ENCODE measurements at regions not wholly inside any gene's neighbourhood (a gene's known extent, or its start where the extent isn't known, plus 50 kb on each side); places are given as distances from the start of the nearest gene placed in this dataset.
"Not testable (repeated sequence)": the region's sequence is repeated elsewhere in the genome, so short reads cannot be mapped to it uniquely, and the experiment has no call there.

DNA sequence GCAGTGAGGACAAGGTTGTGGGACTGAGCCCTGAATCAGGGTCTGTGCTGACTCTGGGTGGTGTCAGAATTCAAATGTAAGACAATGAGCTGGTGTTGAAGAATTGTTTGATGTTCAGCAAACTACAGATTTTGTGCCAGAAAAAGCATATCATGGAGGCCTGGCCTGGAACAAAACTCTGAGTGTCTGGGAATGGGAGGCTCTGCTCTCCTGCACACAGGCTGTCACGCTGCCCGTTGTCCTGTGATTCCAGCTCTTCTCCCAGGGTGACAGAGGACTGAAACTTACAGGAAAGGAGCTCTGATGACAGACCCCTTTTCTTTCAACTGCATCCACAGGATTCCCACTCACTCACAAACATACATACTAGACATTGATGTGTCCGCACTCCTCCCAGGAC, 120.1 kb downstream of the ZNF486 start:
- no peak for ATAC-seq

DNA sequence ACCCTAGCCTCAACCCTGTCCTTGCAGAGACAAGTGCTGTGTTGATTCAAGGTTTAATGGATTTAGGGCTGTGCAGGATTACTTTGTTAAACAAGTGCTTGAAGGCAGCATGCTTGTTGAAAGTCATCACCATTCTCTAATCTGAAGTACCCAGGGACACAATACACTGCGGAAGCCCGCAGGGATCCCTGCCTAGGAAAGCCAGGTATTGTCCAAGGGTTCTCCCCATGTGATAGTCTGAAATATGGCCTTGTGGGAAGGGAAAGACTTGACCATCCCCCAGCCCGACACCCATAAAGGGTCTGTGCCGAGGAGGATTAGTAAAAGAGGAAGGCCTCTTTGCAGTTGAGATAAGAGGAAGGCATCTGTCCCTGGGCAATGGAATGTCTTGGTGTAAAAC, 118.9 kb downstream of the ZNF486 start:
- not testable (repeated sequence) for ATAC-seq

DNA sequence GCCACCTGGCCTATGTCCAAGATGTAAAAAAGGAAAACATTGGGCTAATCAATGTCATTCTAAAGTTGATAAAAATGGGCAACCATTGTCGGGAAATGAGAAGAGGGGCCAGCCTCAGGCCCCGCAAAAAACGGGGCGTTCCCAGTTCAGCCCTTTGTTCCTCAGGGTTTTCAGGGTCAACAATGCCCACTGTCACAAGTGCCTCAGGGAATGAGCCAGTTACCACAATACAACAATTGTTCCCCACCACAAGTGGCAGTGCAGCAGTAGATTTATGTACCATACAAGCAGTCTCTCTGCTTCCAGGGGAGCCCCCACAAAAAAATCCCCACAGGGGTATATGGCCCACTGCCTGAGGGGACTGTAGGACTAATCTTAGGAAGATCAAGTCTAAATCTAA, 112.5 kb downstream of the ZNF486 start:
- ATAC-seq, result no peak

DNA sequence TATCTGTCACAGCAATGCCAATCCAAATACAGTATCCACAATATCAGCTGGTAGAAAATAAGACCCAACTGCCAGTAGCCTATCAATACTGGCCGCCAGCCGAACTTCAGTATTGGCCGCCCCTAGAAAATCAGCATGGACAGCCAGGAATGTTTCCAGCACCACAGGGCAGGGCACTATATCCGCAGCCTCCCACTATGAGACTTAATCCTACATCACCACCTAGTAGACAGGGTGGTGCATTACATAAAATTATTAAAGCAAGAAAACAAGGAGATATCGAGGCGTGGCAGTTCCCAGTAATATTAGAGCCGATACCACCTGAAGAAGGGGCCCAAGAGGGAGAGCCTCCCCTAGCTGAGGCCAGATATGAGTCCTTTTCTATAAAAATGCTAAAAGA, 111.3 kb downstream of the ZNF486 start:
- ATAC-seq, result no peak

DNA sequence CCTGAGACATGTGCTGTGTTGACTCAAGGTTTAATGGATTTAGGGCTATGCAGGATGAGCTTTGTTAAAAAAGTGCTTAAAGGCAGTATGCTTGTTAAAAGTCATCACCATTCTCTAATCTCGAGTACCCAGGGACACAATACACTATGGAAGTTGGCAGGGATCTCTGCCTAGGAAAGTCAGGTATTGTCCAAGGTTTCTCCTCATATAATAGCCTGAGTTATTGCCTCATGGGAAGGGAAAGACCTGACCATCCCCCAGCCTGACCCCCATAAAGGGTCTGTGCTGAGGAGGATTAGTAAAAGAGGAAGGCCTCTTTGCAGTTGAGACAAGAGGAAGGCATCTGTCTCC, 109.7 kb downstream of the ZNF486 start:
- not testable (repeated sequence) for ATAC-seq

DNA sequence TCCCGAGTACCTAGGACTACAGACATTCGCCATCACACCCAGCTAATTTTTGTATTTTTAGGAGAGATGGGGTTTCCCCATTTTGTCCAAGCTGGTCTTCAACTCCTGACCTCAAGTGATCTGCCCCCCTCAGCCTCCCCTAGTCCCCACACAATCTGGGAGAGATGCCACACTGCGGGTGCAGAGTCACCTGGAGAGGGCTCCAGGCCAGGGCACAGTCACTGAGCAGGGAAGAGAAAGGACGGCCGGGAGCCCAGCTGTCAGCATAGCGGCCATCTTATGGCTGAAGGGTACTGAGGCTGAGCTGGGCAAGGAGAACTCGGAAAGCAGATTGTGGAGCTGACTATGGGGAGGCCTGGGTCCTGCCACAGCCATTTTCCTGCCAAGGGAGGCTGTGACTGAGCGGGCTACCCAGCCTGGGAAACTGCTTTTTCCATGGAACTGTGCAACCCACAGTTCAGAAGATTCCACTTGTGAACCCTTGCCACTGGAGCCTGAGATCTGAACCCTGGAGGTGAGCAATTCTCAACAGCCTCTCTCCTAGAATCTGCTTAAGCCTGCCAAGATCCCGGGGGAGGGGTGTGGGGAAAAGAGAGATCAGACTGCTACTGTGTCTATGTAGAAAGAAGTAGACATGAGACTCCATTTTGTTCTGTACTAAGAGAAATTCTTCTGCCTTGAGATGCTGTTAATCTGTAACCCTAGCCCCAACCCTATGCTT, 109.2 kb downstream of the ZNF486 start:
- no peak for ATAC-seq

DNA sequence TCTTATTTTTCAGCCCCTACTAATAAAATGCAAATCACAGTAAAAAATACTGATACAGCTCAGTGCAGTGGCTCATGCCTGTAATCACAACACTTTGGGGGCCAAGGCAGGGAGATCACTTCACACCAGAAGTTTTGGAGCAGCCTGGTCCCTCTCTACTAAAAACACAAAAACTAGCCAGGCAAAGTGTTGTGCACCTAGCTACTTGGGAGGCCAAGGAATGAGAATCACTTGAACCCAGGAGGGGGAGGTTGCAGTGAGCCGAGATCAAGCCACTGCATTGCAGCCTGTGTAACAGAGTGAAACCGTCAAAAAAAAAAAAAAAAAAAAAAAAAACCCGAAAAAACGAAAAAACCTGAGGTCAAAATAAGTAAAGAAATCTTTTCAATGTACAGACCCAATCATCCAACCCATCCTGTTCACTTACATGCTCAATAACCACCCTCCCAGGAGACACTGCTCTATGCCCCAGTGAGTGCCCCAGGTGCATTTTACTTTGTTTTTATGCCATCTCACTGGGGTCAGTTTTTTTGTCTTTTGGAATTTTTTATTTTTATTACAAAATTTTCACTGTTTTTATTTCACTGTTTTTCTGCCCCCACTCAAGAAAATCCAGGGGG, 107.0 kb downstream of the ZNF486 start:
- ATAC-seq, result no peak

DNA sequence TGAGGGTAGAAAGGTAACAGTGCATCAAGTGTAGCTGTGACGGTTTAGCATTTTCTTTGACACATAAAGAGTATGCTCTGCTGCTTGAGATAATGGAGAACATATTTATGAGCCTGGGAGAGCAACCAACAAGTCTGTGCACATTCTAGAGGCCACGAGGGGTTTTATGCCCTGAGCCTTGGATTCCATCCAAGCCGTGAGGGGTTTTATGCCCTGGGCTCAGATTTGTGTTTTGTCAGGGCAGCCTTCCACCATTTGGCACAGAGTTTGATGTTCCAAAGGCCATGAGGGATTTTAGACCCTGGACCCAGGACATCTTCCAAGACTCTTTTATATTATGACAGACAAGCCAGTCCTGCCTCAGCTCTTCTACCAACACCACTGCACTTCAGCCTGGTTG, 106.4 kb downstream of the ZNF486 start:
- no peak for ATAC-seq

DNA sequence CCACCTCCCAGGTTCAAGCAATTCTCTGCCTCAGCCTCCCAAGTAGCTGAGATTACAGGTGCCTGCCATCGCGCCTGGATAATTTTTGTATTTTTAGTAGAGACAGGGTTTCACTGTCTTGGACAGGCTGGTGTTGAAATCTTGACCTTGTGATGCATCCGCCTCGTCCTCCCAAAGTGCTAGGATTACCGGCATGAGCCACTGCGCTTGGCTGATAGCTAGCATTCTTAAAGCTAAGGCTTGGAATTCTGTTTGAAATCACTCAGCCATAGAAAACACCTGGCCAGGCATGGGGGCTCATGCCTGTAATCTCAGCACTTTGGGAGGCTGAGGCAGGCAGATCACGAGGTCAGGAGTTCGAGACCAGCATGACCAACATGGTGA, 105.6 kb downstream of the ZNF486 start:
- ATAC-seq, result not testable (repeated sequence)

DNA sequence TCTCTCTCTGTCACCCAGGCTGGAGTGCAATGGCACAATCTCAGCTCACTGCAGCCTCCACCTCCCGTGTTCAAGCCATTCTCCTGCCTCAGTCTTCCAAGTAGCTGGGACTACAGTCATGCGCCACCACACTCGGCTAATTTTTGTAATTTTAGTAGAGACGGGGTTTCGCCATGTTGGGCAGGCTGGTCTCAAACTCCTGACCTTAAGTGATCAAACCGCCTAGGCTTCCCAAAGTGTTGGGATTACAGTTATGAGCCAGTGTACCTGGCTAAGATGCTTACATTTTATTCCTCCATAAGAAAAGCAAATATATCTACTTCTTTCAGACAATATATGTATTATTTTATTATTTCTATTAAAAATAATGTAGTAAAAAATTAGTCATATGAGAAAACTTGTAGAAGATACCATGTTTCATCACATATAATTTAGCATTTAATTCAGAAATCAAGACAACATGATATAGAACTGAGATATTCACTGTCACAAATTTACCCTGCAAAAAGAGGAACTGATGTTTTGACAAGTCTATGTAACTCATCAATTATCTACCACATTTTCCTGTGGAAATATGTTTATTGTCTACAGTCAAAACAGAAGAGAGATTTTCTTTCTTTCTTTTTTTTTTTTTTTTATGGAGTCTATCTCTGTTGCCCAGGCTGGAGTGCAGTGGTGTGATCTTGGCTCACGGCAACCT, 105.1 kb downstream of the ZNF486 start:
- not testable (repeated sequence) for ATAC-seq

DNA sequence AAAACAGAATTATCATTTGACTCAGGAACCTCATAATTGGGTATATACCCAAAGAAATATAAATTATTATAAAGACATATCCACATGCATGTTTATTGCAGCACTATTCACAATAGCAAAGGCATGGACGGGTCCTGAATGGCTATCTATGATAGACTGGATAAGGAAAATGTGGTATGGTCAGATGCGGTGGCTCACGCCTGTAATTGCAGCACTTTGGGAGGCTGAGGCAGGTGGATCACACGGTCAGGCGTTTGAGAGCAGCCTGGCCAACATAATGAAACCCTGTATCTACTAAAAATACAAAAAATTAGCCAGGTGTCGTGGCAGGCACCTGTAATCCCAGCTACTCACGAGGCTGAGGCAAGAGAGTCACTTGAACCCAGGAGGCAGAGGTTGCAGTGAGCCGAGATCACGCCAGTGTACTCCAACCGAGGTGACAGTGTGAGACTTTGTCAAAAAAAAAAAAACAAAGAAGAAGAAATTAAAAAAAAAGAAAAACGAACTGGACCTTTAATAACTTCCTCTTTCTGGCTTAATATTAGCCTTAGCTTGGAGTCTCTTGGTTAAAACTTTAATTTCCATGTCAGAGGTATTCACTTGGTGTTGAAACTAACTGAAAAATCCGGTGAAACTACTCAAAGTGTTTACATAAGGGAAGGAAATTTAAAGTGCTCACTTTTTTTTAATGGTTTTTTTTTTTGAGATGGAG, 104.4 kb downstream of the ZNF486 start:
- no peak for ATAC-seq

DNA sequence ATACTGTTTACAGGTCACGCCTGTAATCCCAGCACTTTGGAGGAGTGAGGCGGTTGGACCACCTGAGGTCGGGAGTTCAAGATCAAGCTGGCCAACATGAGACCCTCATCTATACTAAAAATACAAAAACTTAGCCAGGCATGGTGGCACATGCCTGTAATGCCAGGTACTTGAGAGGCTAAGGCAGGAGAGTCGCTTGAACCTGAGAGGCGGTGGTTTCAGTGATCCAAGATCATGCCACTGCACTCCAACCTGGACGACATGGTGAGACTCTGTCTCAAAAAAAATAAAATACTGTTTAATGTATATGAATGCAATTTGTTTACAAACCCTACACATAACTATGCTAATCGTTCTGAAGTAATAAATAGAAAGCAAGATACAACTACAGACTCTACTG, 102.4 kb downstream of the ZNF486 start:
- ATAC-seq, result no peak

DNA sequence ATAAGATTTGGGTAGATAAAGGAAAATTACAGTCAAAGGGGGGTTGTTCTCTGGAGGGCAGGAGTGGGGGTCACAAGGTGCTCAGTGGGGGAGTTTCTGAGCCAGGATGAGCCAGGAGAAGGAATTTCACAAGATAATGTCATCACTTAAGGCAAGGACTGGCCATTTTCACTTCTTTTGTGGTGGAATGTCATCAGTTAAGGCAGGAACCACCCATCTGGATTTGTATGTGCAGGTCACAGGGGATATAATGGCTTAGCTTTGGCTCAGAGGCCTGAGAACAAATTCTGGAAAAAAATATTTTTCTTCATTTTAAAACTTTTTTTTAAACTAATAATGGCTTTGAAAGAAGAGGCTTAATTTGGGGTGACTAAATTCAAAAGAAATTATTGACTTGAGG, 94.5 kb downstream of the ZNF486 start:
- ATAC-seq, result not testable (repeated sequence)

DNA sequence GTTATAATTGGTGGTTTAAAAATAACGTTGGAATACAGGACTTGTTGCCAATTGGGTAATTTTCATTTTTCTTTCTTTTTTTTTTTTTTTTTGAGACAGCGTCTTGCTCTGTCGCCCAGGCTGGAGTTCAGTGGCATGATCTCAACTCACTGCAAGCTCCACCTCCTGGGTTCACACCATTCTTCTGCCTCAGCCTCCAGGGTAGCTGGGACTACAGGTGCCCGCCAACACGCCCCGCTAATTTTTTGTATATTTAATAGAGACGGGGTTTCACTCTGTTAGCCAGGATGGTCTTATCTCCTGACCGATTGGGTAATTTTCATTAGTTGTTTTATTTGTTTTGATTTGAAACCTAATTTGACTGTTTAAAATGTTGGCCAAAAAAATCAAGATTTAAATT, 93.7 kb downstream of the ZNF486 start:
- ATAC-seq, result not testable (repeated sequence)

DNA sequence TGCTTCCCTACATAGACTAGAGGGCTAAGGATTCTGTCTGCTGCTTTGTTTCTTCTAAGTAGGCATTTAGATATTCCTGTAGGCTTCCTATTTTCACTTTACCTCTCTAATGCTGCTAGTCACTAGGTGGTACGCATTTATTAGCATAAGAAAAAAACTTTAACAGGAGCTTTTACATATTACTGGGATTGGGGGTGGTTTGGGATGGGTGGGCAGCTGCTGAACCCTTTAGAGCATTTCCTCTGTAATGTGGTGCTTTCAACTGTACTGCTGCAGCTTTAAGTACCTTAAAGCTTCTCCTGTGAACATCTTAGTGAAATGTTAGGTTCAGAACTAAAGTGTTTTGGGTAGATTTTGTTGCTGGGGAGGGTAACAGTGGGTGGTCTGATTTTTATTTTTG, 92.6 kb downstream of the ZNF486 start:
- no peak for ATAC-seq

DNA sequence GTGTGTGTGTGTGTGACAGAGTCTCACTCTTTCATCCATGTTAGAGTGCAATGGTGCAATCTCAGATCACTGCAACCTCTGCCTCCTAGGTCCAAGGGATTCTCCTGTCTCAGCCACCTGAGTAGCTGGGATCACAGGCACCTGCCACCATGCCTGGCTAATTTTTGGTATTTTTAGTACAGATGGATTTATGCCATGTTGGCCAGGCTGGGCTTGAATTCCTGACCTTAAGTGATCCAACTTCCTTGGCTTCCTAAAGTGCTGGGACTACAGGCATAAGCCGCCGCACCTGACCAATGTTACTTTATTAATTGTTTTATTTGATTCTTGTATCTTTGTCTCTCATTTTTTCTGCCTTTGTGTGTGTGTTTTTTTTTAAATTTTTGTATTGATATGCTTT, 89.6 kb downstream of the ZNF486 start:
- no peak for ATAC-seq

DNA sequence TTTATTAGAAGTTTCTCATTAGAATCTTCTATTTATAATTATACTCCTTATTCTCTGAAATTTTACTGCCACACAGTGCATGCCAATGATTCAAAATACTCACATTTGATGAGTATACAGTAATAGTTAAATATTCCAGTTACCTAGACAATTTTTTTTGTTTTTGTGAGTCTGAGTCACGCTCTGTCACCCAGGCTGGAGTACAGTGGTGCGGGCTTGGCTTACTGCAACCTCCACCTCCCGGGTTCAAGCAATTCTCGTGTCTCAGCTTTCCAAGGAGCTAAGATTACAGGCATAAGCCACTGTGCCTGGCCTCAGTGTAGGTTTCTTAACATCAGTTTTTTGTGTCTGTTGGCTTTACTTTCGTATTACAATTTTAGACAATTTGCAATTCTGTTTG, 87.1 kb downstream of the ZNF486 start:
- ATAC-seq, result no peak

DNA sequence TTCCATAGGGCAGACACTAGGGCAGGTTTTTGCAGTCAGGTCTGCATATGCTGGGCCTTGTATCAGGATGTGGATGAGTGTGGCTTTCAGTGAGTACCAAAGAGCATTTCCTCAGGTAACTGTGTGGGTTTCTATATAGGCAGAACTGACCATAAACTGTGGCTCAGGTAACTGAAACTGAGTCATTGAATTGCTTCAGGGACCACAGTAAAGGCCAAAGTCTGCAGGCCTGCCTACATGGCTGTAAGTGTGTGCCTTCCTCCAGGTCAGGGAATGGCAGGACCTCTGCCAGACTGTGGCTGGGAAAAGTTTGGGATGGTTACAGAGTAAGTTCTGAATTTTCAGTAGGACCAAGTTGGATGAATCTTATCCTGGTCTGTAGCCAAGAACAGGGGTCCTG, 85.6 kb downstream of the ZNF486 start:
- ATAC-seq, result no peak

DNA sequence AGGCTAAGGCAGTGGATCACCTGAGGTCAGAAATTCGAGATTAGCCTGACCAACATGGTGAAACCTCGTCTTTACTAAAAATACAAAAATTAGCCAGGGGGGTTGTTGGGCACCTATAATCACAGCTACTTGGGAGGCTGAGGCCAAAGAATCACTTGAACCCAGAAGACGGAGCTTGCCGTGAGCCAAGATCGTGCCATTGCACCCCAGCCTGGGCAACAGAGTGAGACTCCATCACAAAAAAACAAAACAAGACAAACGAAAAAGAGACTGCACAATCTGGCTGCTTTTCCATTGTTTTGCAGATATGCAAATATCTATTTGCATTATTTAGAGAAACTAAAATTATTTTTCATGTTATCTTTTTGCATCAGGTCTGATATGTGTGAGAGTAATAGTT, 83.6 kb downstream of the ZNF486 start:
- ATAC-seq, result no peak

DNA sequence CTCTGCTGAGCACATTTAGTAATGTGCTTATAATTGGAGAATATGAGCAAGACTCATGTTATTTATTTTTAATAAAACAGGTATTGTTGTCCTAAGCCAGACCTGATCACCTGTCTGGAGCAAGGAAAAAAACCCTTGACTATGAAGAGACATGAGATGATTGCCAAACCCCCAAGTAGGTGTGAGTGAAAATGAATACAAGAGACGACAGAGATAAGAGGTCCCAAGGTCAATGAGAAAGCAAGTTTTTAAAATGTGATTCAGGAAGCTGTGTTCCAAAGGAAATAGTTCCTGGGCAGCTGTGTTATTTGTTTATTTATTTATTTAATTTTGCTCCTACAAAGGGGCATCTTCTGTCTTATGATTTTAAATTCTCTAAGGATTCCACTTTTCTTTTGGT, 83.1 kb downstream of the ZNF486 start:
- no peak for ATAC-seq

All from activated CD4-positive, CD25-positive, alpha-beta regulatory T cell treated with anti-CD3 and anti-CD28 coated beads, Interleukin-2, amount 50 U/mL, for 24 hours (primary cell).